ENCODE measurements at regions not wholly inside any gene's neighbourhood (a gene's known extent, or its start where the extent isn't known, plus 50 kb on each side); places are given as distances from the start of the nearest gene placed in this dataset.

DNA sequence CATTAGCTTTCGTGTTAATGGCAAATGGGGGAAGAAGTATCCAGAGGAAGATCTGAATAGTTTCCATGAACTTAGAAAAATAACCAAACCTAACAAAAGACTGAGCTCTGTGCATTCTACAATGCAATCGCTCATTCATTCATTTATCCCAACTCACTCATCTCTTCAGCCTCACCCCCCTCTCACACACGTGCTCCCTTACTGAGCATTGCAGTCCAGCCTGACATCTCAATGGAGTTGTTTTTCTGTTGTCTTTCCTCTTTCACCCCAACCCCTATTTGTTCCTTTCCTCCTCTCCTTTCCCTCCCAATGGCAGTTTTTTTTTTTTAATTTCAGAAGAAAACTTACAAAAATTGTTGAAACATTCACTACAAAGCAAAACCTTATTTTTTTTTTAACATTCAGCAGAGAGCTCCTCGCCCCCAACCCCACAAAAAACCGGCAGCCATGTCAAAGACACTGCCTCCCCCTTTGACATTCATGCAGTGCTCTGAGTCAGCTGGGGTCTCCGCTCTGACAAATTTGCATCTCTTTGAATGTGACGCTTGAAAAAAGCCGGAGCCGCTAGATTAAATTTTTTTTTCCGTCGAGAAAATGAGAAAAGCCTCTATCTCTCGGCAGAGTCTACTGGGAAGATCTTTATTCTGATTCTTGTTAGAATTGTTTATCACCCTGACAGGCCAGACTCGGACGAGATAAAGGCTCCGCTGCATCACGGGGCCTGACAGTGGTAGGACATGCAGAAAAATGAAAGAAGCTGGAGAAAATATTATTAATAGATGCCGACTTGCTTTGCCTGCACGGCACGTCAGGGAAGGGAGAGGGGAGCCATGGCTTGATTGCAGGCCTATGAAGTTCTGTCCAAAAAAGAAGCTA lies 775.6 kb downstream of the VRK1 start:
- no peak overlapping the region for H3K27ac Mint-ChIP-seq
- peaks cover 6% of the 10 kb centered on the region for H3K27me3 Mint-ChIP-seq (ENCODE audit: insufficient read depth)
- 46 to 57% methylated on average over 16 to 19 of the region's 19 CpGs for WGBS, 2 experiments (ENCODE audit: insufficient coverage in 1 of 2, insufficient read length in 1 of 2)
- no peaks in the 10 kb centered on the region for H3K9me3 Mint-ChIP-seq
- Histone ChIP-seq H3K36me3 (ENCODE audit: control insufficient read depth, insufficient read depth, low read length) (no peaks in the 10 kb centered on the region), H3K27me3 (ENCODE audit: control insufficient read depth, insufficient read depth, low read length, poor library complexity, severe bottlenecking) (no peaks in the 10 kb centered on the region), H3K4me3 (ENCODE audit: low read length) (no peak overlapping the region), H3K9ac (ENCODE audit: extremely low read depth, low read length, poor library complexity, severe bottlenecking) (no peak overlapping the region), H3K4me1 (ENCODE audit: control insufficient read depth, insufficient read depth, low read length) (no peaks in the 10 kb centered on the region), H3K9me3 (ENCODE audit: control insufficient read depth, low read length) (no peaks in the 10 kb centered on the region), H3K27ac (ENCODE audit: low read depth, low read length) (peak overlapping the region; percentile 56)
- no peaks in the 10 kb centered on the region for H3K36me3 Mint-ChIP-seq (ENCODE audit: low read depth)
- DNase-seq: no peak
- peaks cover 5% of the 10 kb centered on the region for H3K4me1 Mint-ChIP-seq
- TF ChIP-seq, protein P1, sequence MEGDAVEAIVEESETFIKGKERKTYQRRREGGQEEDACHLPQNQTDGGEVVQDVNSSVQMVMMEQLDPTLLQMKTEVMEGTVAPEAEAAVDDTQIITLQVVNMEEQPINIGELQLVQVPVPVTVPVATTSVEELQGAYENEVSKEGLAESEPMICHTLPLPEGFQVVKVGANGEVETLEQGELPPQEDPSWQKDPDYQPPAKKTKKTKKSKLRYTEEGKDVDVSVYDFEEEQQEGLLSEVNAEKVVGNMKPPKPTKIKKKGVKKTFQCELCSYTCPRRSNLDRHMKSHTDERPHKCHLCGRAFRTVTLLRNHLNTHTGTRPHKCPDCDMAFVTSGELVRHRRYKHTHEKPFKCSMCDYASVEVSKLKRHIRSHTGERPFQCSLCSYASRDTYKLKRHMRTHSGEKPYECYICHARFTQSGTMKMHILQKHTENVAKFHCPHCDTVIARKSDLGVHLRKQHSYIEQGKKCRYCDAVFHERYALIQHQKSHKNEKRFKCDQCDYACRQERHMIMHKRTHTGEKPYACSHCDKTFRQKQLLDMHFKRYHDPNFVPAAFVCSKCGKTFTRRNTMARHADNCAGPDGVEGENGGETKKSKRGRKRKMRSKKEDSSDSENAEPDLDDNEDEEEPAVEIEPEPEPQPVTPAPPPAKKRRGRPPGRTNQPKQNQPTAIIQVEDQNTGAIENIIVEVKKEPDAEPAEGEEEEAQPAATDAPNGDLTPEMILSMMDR (conservative IDR thresholded peaks at IDR 0.05): no peak
- no peak overlapping the region for H3K4me3 Mint-ChIP-seq

DNA sequence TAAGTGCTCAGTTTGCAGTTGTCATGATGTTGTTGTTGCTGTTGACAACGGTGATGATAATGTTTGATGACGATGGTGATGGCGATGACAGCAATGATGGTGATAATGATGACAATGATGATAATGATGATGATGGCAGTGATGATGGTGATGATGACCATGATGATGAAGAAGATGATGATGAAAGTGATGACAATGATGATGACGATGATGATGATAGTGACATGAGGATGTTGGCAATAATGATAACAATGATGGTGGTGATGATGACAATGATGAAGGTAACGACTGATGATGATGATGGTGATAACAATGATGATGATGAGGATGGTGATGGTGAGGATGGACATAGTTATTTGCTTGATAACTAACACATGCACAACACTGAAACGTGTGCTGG lies 778.5 kb downstream of the VRK1 start:
- H3K9ac ChIP-seq (ENCODE audit: extremely low read depth, low read length, poor library complexity, severe bottlenecking): no peak overlapping the region
- H3K27me3 Mint-ChIP-seq (ENCODE audit: insufficient read depth): peaks cover 6% of the 10 kb centered on the region
- TF ChIP-seq, protein P1 (conservative IDR thresholded peaks at IDR 0.05): no peak
- no peaks in the 10 kb centered on the region for H3K27me3 ChIP-seq (ENCODE audit: control insufficient read depth, insufficient read depth, low read length, poor library complexity, severe bottlenecking)
- WGBS, 2 experiments (ENCODE audit: insufficient coverage in 1 of 2, insufficient read length in 1 of 2): 92 to 93% methylated on average over 5 to 6 of the region's 6 CpGs
- H3K36me3 Mint-ChIP-seq (ENCODE audit: low read depth): no peaks in the 10 kb centered on the region
- no peak for DNase-seq
- peaks cover 5% of the 10 kb centered on the region for H3K4me1 Mint-ChIP-seq
- H3K27ac Mint-ChIP-seq: no peak overlapping the region
- H3K36me3 ChIP-seq (ENCODE audit: control insufficient read depth, insufficient read depth, low read length): no peaks in the 10 kb centered on the region
- no peaks in the 10 kb centered on the region for H3K4me1 ChIP-seq (ENCODE audit: control insufficient read depth, insufficient read depth, low read length)
- H3K4me3 Mint-ChIP-seq: no peak overlapping the region
- no peaks in the 10 kb centered on the region for H3K9me3 ChIP-seq (ENCODE audit: control insufficient read depth, low read length)
- H3K9me3 Mint-ChIP-seq: no peaks in the 10 kb centered on the region
- H3K27ac ChIP-seq (ENCODE audit: low read depth, low read length): no peak overlapping the region
- H3K4me3 ChIP-seq (ENCODE audit: low read length): no peak overlapping the region

DNA sequence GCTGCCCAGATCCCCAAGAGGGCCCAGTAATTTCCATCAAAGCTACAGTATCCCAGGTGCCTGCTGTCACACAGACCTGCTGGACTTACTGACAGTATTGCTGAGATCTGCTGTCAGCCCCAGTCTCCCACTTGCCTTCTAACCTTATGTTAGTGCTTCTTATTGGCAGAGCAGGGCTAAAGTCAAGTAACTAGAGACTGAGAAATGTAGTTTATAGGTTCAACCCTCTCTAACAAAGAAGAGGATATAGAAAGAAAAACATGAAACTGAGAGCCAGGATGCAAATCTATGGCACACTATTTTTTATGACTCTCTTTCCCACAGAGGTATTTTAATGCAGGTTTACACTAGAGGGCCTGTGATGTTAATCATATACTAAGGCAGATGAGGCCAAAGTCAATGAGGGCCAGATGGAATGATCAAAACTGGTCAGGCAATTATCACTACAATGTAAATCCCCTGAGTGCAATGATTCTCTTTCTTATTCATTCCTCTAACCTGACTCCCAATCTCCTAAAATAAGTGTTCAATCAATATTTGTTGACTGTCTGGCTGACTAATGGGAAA lies 781.9 kb downstream of the VRK1 start:
- TF ChIP-seq, protein P1 (conservative IDR thresholded peaks at IDR 0.05): no peak
- Mint-ChIP-seq H3K27ac (no peak overlapping the region), H3K4me1 (no peaks in the 10 kb centered on the region), H3K4me3 (no peak overlapping the region), H3K9me3 (no peaks in the 10 kb centered on the region), H3K36me3 (ENCODE audit: low read depth) (no peaks in the 10 kb centered on the region), H3K27me3 (ENCODE audit: insufficient read depth) (peaks cover 4% of the 10 kb centered on the region)
- no peaks in the 10 kb centered on the region for H3K4me1 ChIP-seq (ENCODE audit: control insufficient read depth, insufficient read depth, low read length)
- H3K27ac ChIP-seq (ENCODE audit: low read depth, low read length): no peak overlapping the region
- H3K27me3 ChIP-seq (ENCODE audit: control insufficient read depth, insufficient read depth, low read length, poor library complexity, severe bottlenecking): no peaks in the 10 kb centered on the region
- H3K9me3 ChIP-seq (ENCODE audit: control insufficient read depth, low read length): no peaks in the 10 kb centered on the region
- H3K9ac ChIP-seq (ENCODE audit: extremely low read depth, low read length, poor library complexity, severe bottlenecking): no peak overlapping the region
- no peak for DNase-seq
- H3K4me3 ChIP-seq (ENCODE audit: low read length): no peak overlapping the region
- no peaks in the 10 kb centered on the region for H3K36me3 ChIP-seq (ENCODE audit: control insufficient read depth, insufficient read depth, low read length)

Measured in endodermal cell (in vitro differentiated cells).